ENCODE measurements at regions not wholly inside any gene's neighbourhood (a gene's known extent, or its start where the extent isn't known, plus 50 kb on each side); places are given as distances from the start of the nearest gene placed in this dataset.

DNA sequence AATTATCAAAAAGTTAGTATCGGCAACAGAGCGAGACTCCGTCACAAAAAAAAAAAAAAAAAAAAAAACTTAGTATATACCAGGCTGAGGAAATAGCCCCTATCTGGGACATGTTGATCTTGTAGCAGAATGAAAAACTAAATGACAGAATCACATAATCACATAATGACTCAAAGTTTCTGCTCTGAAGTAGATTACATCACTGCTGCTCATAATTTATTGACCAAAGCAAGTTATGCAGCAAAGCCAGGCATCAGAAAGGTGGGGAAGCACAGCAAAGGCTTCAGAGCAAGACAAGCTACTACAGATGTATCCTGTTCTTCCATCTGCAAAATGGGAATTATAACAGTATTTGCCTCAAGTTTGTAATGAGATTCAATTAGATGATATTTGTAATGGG is 68.1 kb downstream of the BOD1L2 start:
- Mint-ChIP-seq H3K27me3 (ENCODE audit: unreplicated experiment) (no peaks in the 10 kb centered on the region), H3K36me3 (ENCODE audit: low read depth, unreplicated experiment) (no peaks in the 10 kb centered on the region), H3K9me3 (ENCODE audit: unreplicated experiment) (no peaks in the 10 kb centered on the region), H3K4me3 (ENCODE audit: unreplicated experiment) (no peak overlapping the region), H3K27ac (ENCODE audit: unreplicated experiment) (no peak overlapping the region), H3K4me1 (ENCODE audit: unreplicated experiment) (peaks cover 5% of the 10 kb centered on the region)
- no peak for DNase-seq (ENCODE audit: low spot score)
- TF ChIP-seq CTCF (IDR thresholded peaks at IDR 0.05; ENCODE audit: unreplicated experiment) = no peak

- Mint-ChIP-seq H3K9me3 (ENCODE audit: unreplicated experiment) (no peaks in the 10 kb centered on the region), H3K4me3 (ENCODE audit: unreplicated experiment) (no peak overlapping the region)
These were observed 71.4 kb downstream of the BOD1L2 start for GRCh38 chr18:57218281-57218680.

DNA sequence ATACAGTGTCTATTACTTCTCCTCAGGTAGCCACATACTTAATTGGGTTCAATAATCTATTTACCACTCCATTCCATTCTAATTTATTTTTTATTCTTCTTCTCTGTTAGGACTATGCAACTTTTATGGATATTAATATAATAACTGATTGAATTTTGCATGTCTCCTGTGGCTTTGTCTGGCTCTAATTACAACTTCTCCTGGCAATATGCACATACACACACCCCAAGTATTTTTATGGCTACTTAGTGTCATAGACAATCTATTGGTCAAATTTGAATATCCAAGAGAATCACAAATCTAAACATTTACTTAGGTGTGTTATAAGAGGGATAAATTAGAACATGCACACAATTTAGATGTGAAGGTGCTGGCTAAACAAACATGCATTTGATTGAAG is 73.1 kb downstream of the BOD1L2 start:
- H3K36me3 Mint-ChIP-seq (ENCODE audit: low read depth, unreplicated experiment) = no peaks in the 10 kb centered on the region
- H3K4me1 Mint-ChIP-seq (ENCODE audit: unreplicated experiment) = peaks cover 3% of the 10 kb centered on the region
- H3K4me3 Mint-ChIP-seq (ENCODE audit: unreplicated experiment) = no peak overlapping the region

More at GRCh38 chr18:57218281-57218680, 71.4 kb downstream of the BOD1L2 start:
- Mint-ChIP-seq H3K27ac (ENCODE audit: unreplicated experiment) (no peak overlapping the region), H3K27me3 (ENCODE audit: unreplicated experiment) (no peaks in the 10 kb centered on the region), H3K4me1 (ENCODE audit: unreplicated experiment) (peaks cover 3% of the 10 kb centered on the region), H3K36me3 (ENCODE audit: low read depth, unreplicated experiment) (no peaks in the 10 kb centered on the region)
- DNase-seq (ENCODE audit: low spot score) = no peak
- no peak for TF ChIP-seq CTCF (IDR thresholded peaks at IDR 0.05; ENCODE audit: unreplicated experiment)

GRCh38 chr18:57220480-57220879 is 73.6 kb downstream of the BOD1L2 start:
- Mint-ChIP-seq H3K27me3 (ENCODE audit: unreplicated experiment) (no peaks in the 10 kb centered on the region), H3K4me3 (ENCODE audit: unreplicated experiment) (no peak overlapping the region), H3K4me1 (ENCODE audit: unreplicated experiment) (peaks cover 3% of the 10 kb centered on the region), H3K9me3 (ENCODE audit: unreplicated experiment) (no peaks in the 10 kb centered on the region), H3K36me3 (ENCODE audit: low read depth, unreplicated experiment) (no peaks in the 10 kb centered on the region), H3K27ac (ENCODE audit: unreplicated experiment) (no peak overlapping the region)
- DNase-seq (ENCODE audit: low spot score) = no peak
- TF ChIP-seq CTCF (IDR thresholded peaks at IDR 0.05; ENCODE audit: unreplicated experiment) = no peak

More for the DNA sequence above, 73.1 kb downstream of the BOD1L2 start:
- Mint-ChIP-seq H3K9me3 (ENCODE audit: unreplicated experiment) (no peaks in the 10 kb centered on the region), H3K27ac (ENCODE audit: unreplicated experiment) (no peak overlapping the region), H3K27me3 (ENCODE audit: unreplicated experiment) (no peaks in the 10 kb centered on the region)
- no peak for DNase-seq (ENCODE audit: low spot score)
- TF ChIP-seq CTCF (IDR thresholded peaks at IDR 0.05; ENCODE audit: unreplicated experiment) = no peak

GRCh38 chr18:57220930-57221483 is 74.1 kb downstream of the BOD1L2 start:
- no peak for DNase-seq (ENCODE audit: low spot score)
- Mint-ChIP-seq H3K36me3 (ENCODE audit: low read depth, unreplicated experiment) (no peaks in the 10 kb centered on the region), H3K27me3 (ENCODE audit: unreplicated experiment) (no peaks in the 10 kb centered on the region), H3K27ac (ENCODE audit: unreplicated experiment) (no peak overlapping the region), H3K4me1 (ENCODE audit: unreplicated experiment) (peaks cover 3% of the 10 kb centered on the region), H3K4me3 (ENCODE audit: unreplicated experiment) (no peak overlapping the region), H3K9me3 (ENCODE audit: unreplicated experiment) (no peaks in the 10 kb centered on the region)
- TF ChIP-seq CTCF (IDR thresholded peaks at IDR 0.05; ENCODE audit: unreplicated experiment) = no peak
